Transverse colon (tissue), 4 donors: ENCODE measurements at regions not wholly inside any gene's neighbourhood (a gene's known extent, or its start where the extent isn't known, plus 50 kb on each side); places are given as distances from the start of the nearest gene placed in this dataset.

ENCODE experiments used
- DNase-seq: peaks from one replicate; pipeline ENCODE4 v3.0.0-alpha.2; 2019
- H3K27ac ChIP-seq, 4 donors: fragments of 200-600 bp; sonication (generic); 2 replicates each; pipeline ENCODE4 v1.5.1; 2016 to 2018; ENCODE audit warnings: inconsistent platforms in 4 of 4
- H3K27me3 ChIP-seq: fragments of 200-600 bp; sonication (generic); 2 replicates; pipeline ENCODE4 v1.5.1; 2017; ENCODE audit warnings: inconsistent platforms
- H3K36me3 ChIP-seq, 4 donors: fragments of 200-600 bp; sonication (generic); 2 replicates each; pipeline ENCODE4 v1.5.1; 2017 to 2019; ENCODE audit warnings: inconsistent platforms in 4 of 4
- H3K4me1 ChIP-seq, 4 donors: fragments of 200-600 bp; sonication (generic); 2 replicates each; pipeline ENCODE4 v1.5.1; 2017 to 2020; ENCODE audit warnings: inconsistent platforms in 4 of 4
- H3K4me3 ChIP-seq, 4 donors: fragments of 200-600 bp; sonication (generic); 1 replicate in 1 of 4; 2 replicates in 3 of 4; pipeline versions ENCODE4 v1.5.1 to v1.6.1; 2017 to 2019; ENCODE audit warnings: inconsistent platforms in 4 of 4
- H3K9me3 ChIP-seq, 2 donors: fragments of 200-600 bp; sonication (generic); 2 replicates each; pipeline ENCODE4 v1.5.1; 2017 to 2019; ENCODE audit warnings: inconsistent platforms in 2 of 2
- EP300 ChIP-seq: sonication (generic); formaldehyde crosslinking; IDR thresholded peaks from one replicate; pipeline ENCODE4 v1.6.1; 2017; ENCODE audit warnings: antibody characterized with exemption, low read depth
- POLR2A ChIP-seq: fragments of 450-650 bp; IDR thresholded peaks from one replicate; pipeline ENCODE4 v1.6.1; 2016; ENCODE audit warnings: antibody characterized with exemption, mild to moderate bottlenecking, moderate library complexity
- POLR2AphosphoS5 ChIP-seq, 3 donors: sonication (generic); formaldehyde crosslinking; IDR thresholded peaks; one replicate each; pipeline ENCODE4 v1.6.1; 2016; ENCODE audit warnings: antibody characterized with exemption in 3 of 3
- WGBS, 2 donors: methylation state at CpG; one replicate each; pipeline ENCODE4 v1.1.5; 2018; ENCODE audit warnings: low coverage in 1 of 2; 5-methylcytosine and 5-hydroxymethylcytosine counted together
- in situ Hi-C, 4 donors: fragments of 200-750 bp; cut with MboI; loops; one replicate each; pipeline versions ENCODE4 v1.15.0 to v1.15.1; 2017; ENCODE audit warnings: low sequenced_read_pairs in 3 of 4, low pct_ligation_motif_present in 1 of 4, low pct_unique_long_range_greater_than_20kb in 1 of 4
- intact Hi-C: fragments of 100-400 bp; cut with DNase I; formaldehyde crosslinking; loops from one replicate; pipeline ENCODE4 v1.15.1; 2023; ENCODE audit warnings: low total_unique reads
- TF ChIP-seq, protein P1 (sequence below), 5 experiments: fragments of 200-600 bp in 3 of 5; fragments of 450-650 bp in 2 of 5; sonication (generic) in 3 of 5; IDR thresholded peaks; 1 replicate in 2 of 5; 2 replicates in 3 of 5; pipeline ENCODE4 v1.5.1; 2016 to 2017; ENCODE audit warnings: antibody characterized with exemption in 5 of 5, inconsistent platforms in 3 of 5, mild to moderate bottlenecking in 2 of 5, moderate library complexity in 1 of 5

DNA sequence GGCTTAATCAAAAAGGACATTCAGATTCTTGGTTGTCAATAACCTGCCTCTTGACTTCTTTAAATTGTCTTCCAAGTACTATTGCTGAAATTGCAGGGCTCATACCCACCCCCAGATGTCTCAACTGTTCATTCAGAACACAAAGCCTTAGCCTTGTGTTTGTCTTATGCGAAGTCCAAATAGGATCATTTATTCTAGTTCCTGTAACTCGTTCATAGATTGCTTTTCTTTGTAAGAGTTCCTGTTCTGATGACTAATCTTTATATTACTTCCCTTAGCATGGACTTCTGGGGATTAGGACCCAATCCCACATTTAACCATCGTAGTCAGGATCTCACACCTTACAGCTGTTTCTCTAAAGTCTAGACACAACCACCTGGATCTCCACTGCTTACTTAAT is 226.0 kb downstream of the VEGFC start:
- Histone ChIP-seq H3K4me3 (no peak overlapping the region), H3K27me3 (no peaks in the 10 kb centered on the region), H3K4me1 (no peaks in the 10 kb centered on the region), H3K27ac (no peak overlapping the region), H3K9me3 (no peaks in the 10 kb centered on the region), H3K36me3 (no peaks in the 10 kb centered on the region)
- intact Hi-C loops (no loop called here), in situ Hi-C loops (no loop called here)
- no peak for TF ChIP-seq POLR2A
- TF ChIP-seq POLR2AphosphoS5 (IDR thresholded peaks at IDR 0.05), result no peak
- TF ChIP-seq, protein P1, sequence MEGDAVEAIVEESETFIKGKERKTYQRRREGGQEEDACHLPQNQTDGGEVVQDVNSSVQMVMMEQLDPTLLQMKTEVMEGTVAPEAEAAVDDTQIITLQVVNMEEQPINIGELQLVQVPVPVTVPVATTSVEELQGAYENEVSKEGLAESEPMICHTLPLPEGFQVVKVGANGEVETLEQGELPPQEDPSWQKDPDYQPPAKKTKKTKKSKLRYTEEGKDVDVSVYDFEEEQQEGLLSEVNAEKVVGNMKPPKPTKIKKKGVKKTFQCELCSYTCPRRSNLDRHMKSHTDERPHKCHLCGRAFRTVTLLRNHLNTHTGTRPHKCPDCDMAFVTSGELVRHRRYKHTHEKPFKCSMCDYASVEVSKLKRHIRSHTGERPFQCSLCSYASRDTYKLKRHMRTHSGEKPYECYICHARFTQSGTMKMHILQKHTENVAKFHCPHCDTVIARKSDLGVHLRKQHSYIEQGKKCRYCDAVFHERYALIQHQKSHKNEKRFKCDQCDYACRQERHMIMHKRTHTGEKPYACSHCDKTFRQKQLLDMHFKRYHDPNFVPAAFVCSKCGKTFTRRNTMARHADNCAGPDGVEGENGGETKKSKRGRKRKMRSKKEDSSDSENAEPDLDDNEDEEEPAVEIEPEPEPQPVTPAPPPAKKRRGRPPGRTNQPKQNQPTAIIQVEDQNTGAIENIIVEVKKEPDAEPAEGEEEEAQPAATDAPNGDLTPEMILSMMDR (IDR thresholded peaks at IDR 0.05), result no peak
- no peak for TF ChIP-seq EP300
- no peak for DNase-seq
- WGBS, 2 donors, result 65 to 69% methylated on average over 3 of the region's 3 CpGs

DNA sequence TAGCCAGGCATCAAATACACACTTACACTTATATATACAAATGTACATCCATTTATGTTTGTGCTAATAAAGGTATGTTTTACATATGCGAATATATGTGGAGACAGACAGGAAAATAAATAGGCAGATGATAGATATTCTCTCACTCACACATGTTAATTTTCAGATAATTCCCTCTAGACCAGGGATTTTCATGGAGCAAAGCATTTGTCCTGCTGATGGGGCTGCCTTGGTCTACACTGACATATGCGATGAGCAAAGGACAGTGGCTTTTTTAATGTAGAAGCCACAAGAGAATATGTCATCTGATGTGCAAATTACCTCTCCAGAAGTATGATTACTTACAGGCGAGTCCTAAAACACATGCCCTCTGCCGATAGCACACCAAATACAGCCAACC is 224.5 kb downstream of the VEGFC start:
- Histone ChIP-seq H3K36me3 (no peaks in the 10 kb centered on the region), H3K27ac (no peak overlapping the region), H3K27me3 (no peaks in the 10 kb centered on the region), H3K4me1 (no peaks in the 10 kb centered on the region), H3K4me3 (no peak overlapping the region), H3K9me3 (no peaks in the 10 kb centered on the region)
- DNase-seq, result no peak
- TF ChIP-seq POLR2AphosphoS5 (IDR thresholded peaks at IDR 0.05), result no peak
- no peak for TF ChIP-seq POLR2A
- no peak for TF ChIP-seq EP300
- TF ChIP-seq, protein P1 (IDR thresholded peaks at IDR 0.05), result no peak
- intact Hi-C loops (no loop called here), in situ Hi-C loops (no loop called here)
- WGBS, 2 donors, result 80 to 93% methylated on average over 4 of the region's 4 CpGs

DNA sequence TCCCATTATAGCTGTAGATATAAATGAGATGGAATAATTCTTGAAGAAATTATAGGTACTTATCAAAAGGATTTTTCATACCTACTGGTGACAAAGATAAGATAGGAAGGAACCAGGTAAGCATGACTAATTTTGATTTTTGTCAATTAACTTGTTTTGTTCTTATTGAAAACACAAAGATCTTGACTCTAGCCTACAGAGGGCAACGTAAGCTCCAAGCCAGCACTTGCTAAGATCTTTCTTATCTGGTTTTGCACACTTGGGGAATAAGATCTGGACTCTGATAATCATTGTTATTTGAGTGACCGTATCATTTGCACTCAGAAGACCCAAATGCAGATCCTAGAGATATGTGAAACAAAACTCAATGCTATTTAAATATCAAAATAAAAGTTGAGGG is 223.4 kb downstream of the VEGFC start:
- DNase-seq, result no peak
- in situ Hi-C loops, result no loop called here

DNA sequence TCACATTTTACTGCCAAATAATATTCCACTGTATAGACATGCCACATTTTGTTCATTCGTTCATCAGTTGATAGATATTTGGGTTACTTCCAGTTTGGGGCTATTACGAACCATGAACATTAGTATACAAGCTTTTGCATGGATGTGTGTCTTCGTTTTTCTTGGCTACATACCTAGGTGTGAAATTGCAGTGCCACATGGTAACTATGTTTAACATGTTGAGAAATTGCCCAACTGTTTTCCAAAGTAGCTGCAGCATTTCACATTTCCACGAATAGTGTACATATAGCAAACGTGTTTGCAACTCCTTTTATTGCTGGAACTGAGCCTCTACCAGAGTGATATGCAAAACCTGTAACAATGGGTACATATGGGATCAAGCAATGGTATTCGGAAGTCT is 221.5 kb downstream of the VEGFC start:
- Histone ChIP-seq H3K36me3 (no peaks in the 10 kb centered on the region), H3K27me3 (no peaks in the 10 kb centered on the region), H3K4me3 (no peak overlapping the region), H3K4me1 (peaks cover 0 to 3% (median 0%) of the 10 kb centered on the region in 4 donors), H3K27ac (no peak overlapping the region), H3K9me3 (no peaks in the 10 kb centered on the region)
- TF ChIP-seq EP300 (no peak), POLR2AphosphoS5 (IDR thresholded peaks at IDR 0.05) (no peak), POLR2A (no peak)
- TF ChIP-seq, protein P1 (IDR thresholded peaks at IDR 0.05), result no peak
- no peak for DNase-seq
- intact Hi-C loops, result no loop called here
- 65 to 69% methylated on average over 6 of the region's 6 CpGs for WGBS, 2 donors
- in situ Hi-C loops, result no loop called here

More for the DNA sequence above, 223.4 kb downstream of the VEGFC start:
- TF ChIP-seq POLR2A (no peak), POLR2AphosphoS5 (IDR thresholded peaks at IDR 0.05) (no peak), EP300 (no peak)
- TF ChIP-seq, protein P1 (IDR thresholded peaks at IDR 0.05), result no peak
- Histone ChIP-seq H3K4me3 (no peak overlapping the region), H3K9me3 (no peaks in the 10 kb centered on the region), H3K27ac (no peak overlapping the region), H3K4me1 (no peaks in the 10 kb centered on the region), H3K36me3 (no peaks in the 10 kb centered on the region), H3K27me3 (no peaks in the 10 kb centered on the region)
- intact Hi-C loops, result no loop called here
- WGBS, 2 donors, result 44 to 61% methylated on average over 2 of the region's 2 CpGs
